Skin of body (tissue), 1 donor: ENCODE measurements at regions not wholly inside any gene's neighbourhood (a gene's known extent, or its start where the extent isn't known, plus 50 kb on each side); places are given as distances from the start of the nearest gene placed in this dataset.
"Not testable (repeated sequence)": the region's sequence is repeated elsewhere in the genome, so short reads cannot be mapped to it uniquely, and the experiment has no call there.

Source experiments
- DNase-seq: peaks from one replicate; lab custom pipeline; 2025; lab: John Stamatoyannopoulos, UW

DNA sequence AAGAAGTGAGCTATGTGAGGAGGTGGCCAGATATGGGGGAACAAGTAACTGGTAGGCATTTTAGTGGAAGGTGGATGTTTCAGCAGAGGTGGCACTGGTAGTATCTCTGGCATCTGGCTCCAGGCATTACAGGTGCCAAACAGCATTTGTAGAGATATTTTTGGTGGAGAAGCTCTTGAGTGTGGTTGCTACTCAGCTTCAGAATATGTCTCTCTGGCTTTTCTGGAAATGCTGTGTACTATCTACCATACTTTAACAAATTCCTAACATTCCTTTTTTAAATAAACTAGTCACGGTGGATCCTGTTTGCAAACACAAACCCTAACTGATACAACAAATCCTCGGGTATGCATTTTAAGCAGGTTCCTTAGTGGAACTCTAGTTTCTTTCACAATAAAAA, 128.0 kb downstream of the BARX2 start:
- no peak for DNase-seq

DNA sequence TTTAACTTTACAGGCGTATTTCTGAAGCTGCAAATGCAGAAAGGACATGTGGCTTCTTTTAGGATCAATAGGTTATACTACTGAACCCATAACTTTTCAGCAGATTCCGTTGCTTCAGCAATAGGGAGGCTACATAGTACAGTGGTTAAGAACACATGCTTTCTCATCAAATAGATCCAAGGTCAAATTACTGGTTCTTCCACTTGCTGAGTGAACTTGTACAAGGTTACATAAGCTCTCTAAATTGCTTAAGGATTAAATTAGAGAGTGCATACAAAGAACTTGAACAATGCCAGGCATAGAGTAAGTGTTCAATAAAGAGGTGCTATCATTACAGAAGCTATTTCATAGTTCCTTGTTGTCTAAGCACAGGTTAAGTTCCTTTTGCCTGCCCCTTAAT, 129.6 kb downstream of the BARX2 start:
- no peak for DNase-seq

DNA sequence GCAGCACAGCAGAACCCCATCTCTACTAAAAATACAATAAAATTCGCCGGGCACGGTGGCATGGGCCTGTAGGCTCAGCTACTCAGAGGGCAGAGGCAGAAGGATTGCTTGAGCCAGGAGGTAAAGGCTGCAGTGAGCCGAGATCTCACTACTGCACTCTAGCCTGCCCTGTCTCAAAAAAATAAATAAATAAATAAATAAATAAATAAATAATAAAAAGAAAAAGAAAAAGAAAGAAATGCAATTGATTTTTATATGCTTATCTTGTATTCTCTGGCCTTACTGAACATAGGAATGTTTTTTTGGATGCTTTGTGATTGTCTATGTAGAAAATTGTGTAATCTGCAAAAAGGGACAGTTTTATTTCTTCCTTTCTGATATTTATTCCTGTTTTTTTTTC, 132.5 kb downstream of the BARX2 start:
- no peak for DNase-seq

DNA sequence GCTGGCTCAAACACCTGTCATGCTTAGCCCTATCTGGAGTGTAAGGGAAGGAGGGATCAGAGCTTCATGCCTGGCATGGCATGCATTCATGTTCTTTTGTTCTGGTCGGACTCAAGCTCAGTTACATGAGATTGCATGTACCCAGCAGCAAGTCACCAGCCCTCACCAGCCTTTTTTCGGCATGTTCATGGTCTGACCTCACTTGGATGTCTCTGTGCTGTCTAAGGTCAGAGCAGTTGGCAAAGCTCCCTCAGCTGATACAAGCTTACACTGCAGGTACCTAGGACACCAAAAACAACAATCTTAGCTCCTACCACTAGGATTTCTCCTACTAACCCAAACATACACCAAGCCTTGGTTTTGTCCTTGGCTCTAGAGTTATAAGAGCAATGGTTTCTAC, 152.6 kb downstream of the BARX2 start:
- DNase-seq: no peak

DNA sequence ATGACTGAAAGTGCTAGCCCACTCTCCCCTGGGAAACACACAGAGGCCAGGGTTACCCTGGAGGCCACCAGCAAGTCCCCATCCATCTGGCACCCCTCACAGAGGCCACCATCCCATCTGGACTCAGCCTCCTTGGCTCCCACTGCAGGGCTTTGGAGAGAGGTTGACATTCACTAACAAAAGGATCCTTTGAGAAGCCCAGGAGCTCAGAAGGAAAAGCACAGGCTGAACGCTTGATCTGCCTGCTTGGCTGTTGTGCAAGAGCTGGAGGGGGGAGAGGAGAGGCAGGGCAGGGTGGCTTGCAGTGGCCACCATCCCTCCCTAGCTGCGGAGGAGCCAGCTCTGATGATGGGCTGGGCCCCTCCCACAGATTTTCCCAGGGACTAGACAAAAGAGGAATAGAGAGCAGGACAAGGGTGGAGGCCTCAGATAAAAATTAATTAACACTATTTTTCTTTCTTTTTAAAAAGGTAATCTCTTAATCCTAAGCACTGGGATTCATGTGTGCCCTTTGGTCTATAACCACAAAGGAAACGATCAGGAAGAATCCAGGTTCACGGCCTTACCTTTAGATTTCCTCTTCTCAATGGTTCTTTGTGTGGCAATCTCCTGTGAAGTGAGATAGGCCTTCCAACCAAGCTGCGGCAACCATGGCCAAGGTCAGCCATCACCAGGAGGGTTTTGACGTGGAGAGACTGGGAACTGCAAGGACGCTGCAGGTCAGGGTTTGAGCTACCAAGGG, 154.7 kb downstream of the BARX2 start:
- DNase-seq: no peak

DNA sequence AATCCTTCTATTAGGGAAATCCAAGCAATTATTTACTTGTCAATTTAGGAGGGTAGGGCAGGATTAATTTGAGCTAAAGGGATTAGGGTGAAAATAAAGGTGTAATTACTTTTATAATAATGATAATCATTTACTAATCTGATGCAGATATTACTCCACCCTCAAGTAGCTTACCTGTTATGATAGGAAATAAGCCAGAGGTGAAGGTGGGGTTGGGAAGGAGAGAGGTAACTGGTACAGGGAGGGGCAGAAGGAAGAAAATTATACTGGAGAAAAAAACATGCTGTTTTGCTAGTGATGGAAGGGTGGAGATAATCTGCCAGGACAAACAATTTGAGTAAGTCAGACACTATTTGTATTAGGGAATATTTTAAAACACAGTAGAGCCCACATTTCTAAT, 157.7 kb downstream of the BARX2 start:
- DNase-seq: no peak

DNA sequence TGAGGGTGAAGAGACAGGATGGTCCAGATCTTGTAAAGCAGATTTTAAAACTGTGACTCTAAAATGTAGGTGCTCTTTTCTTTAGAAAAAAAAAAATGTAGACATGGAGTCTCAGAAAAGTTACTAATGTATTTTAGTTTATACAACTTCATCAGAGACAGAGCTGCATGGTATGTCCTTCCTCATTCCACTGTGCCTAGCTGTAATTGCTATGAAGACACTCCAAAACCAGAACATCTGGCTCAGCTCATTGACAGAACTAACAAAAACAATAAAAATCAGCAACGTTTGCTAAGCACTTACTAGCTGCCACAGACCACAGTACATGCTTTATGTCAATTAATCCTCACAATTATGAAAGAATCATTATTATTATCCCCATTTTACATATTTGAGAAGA, 160.7 kb downstream of the BARX2 start:
- no peak for DNase-seq

DNA sequence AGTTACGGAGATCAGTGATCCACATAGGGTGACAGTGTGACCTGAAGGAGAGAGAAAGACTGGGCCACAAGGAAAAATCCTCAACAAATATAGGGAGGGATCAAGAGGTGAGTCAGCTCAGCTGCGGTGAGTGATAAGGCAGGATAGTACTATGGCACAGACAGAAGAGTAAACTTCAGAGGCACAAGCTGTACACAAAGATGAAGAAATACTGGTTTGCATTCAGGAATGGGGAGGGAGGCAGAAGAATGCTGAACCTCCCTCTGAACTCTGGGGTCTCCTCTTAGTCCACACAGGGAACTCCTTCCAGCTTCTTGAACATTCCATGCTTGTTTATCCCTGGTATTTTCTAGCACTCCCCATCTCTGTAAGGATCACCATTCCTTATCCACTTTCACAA, 162.7 kb downstream of the BARX2 start:
- no peak for DNase-seq

DNA sequence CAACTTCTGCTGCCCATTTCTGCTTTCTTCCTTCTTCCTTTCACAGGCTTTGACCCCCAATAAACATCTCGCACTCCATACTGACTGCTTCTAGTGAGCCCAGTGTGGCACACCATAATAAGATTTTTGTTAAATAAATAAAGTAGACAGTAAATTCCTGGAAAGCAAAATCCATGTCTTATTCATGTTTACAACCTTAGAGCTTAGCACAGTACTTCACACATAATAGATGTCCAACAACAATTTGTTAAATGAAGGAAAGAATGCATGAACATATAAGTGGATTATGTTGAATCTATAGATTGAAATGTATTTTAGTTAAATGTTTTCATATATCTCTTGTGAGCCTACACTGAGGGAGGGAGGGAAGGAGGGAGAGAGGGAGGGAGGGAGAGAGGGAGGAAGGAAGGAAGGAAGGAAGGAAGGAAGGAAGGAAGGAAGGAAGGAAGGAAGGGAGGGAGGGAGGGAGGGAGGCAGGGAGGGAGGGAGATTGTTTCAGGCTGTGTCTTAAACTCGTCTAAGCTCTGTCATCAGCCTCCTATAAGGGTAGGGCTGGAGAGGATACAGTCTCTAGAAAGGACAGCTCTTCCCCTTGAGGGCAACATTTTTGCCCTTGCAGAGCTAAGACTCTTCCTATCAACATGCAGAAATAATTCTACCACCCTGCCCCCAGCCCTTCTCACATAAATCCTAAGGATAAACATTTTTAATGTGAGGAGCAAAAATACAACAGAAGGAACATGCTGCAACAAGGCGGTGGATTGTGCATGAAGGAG, 168.1 kb downstream of the BARX2 start:
- DNase-seq: no peak

DNA sequence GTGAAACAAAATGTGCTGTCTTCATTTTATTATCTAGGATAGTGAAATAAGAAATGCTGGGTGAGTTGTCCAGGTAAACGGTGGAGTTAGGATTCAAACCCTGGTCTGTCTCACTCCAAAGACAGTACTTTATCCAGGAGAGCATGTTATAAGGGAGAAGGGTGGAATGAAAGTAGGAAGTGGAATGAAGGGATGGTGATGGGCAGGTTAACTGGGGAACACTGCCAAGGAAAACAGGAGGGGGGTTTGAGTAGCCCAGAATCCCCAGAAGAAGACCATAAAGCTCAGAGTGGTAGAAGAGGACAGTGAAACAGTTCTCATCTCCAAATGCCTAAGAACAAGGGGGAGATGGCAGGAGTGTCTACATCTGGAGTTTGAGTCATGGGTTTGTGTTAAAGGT, 169.0 kb downstream of the BARX2 start:
- DNase-seq: no peak

DNA sequence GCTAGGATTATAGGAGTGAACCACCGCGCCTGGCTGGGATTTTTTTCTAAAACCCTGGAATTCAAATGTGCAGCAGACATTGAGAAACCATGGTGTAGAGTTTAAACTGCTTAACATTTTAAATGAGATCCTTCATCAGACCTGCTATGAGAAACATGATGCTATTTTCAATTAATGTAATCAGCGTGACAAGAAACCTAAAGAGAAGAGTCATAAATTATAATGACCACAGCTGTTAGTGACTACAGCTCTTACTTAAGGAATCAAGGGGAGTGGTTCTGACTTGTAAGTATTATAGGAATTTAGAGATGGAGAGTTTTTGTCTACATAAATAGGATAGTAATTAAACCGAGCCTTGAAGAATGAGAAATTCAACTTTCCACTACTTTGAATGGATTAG, 170.6 kb downstream of the BARX2 start:
- no peak for DNase-seq

DNA sequence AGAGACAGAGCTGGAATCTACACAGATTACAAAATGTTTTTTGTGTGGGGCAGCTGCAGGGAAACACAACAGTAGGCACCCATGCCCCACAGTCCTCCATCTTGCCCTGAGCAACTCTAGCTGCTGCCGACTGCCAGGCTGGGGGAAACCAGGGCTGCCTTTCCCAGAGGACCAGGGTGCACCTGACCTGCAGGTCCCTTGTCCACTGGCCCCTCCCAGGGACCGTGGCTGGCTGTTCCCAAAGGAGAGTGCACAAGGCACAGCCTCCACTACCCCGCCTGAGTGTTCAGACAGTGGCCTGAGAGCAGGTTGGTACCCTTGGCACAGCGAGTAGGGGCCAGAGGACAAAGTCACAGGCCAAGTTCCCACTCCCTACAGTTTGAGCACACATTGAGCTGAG, 181.8 kb downstream of the BARX2 start:
- no peak for DNase-seq

DNA sequence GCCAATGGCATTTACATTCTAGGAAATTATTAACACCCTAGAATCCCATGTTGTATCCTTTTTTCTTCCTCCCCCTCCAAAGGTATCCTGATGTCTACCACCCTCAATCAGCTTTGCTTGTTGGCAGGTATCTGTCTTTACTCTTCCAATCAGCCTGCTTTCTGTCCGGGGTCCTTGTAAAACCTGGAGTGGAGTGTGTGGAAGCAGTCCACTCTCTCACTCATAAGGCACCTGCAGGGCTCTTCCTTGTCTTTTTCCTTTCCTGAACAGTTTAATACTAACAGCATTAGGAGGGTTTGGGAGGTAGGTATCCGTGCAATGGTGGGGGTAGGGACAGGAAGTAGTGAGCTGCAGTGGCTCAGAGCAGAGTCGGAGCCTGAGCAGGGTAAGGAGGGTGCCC, 193.4 kb downstream of the BARX2 start:
- DNase-seq: no peak

DNA sequence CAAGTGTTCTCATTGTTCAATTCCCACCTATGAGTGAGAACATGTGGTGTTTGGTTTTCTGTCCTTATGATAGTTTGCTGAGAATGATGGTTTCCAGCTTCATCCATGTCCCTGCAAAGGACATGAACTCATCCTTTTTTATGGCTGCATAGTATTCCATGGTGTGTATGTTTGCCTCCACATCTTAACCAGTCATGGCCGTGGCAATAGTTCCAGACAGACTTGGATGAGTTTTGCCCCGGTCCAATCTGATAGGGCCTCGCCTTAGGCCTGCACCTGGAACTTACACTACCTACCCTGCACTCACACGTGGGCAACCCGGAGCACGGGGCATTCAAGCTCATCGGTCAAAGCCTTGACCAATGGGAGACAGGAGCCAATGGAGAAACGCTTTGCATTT, 197.0 kb downstream of the BARX2 start:
- not testable (repeated sequence) for DNase-seq

DNA sequence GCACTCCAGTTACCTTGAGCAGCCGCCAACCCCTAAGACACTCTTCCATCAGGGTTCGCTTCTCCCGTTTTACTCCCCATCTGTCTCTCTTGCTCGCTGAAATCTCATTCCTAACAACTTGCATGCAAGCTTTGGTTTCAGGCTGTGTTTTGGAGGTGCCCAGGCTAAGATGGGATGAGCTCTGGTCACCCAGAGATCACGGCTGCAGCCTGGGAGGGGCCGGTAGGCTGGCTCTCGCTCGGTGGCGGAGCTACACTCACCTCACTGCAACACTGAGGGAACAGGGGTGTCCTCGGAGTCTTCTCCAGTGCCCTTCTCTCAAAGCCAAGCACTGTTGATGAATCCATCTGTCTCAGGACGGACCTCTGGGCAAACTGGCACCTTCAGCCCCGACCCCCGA, 197.5 kb downstream of the BARX2 start:
- DNase-seq: no peak

DNA sequence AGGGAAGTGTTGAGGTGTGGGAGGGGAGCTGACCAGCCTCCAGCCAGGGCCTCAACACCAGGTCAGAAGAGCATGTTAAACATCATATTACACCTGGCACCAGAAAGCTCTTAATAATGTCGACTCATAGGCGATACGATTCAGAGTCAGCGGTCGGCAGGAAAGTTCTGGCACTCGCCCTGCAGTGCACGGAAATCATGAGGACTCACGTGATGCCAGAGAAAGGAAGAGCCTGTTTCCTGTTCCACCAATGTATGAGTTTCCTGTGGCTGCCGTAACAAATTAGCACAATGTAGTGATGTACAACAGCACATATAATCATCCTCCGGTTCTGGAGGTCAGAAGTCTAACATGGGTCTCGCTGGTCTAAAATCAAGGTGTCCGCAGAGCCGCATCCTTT, 198.8 kb downstream of the BARX2 start:
- no peak for DNase-seq

DNA sequence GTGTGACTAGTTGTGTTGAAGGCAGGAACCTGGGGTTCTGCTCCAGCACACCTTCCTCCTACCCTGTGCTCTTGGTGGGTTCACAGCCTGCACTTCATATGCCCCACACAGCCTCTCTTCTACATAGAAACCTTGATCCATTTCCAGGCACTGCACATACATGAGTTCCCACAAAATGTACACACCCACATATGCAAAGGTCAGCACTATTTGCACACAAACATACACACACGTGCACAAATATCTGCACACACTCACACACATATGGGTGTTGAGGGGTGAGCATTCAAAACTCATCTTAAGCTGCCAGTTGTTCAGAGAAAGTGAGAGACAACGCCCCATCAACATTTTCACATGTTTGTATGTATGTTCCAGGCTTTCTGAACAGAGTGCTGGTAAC, 201.0 kb downstream of the BARX2 start:
- DNase-seq: no peak

DNA sequence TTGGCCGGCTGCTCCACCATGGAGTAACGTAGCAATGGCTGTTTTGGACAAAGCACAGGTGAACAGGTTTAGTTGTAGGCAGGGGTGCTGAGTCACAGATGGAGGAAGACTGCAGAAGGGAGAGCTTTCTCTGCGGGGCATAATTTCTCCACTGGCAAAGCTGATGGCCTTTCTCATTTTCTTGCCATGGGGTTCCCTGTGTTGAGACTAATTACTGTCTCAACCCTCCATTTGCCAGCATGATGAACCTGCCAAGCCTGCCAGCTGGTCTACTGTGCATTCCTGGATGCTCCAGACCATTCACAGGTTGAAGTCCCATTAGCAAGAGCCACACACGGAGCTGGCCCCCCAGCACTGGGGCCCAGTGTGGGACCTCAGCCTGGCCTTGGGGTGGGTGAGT, 202.4 kb downstream of the BARX2 start:
- DNase-seq: no peak

DNA sequence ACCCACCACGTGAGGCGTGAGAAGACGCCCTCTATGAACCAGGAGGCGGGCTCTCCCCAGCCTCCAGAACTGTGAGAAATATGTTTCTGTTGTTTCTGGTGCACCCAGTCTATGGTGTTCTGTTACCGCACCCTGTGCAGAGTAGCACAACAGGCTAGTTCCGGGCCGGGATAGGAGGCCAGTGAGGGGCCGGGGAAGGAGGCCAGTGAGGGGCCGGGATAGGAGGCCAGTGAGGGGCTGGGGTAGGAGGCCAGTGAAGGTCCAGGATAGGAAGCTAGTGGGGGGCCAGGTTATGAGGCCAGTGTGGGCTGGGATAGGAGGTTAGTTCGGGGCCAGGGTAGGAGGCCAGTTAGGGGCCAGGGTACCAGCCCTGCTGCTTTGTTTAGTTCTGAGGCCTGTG, 204.6 kb downstream of the BARX2 start:
- no peak for DNase-seq

DNA sequence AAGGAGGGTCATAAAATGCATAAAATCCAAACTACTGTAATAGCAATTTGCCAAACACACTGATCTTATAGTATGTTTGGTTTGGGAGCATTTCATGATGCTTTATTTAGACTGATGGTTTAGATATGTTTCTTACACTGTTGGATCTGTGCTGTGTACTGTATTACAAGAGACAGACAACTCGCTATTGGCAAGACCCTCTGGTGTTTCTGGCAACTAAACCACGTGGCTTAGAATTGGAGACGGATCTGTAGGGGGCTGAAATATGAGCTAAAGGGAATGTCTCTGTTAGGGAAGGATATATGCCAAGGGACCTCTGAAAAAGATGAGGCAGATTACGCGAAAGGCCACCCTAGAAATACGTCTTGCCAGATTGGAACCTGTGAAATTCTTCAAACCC, 208.7 kb downstream of the BARX2 start:
- DNase-seq: no peak

DNA sequence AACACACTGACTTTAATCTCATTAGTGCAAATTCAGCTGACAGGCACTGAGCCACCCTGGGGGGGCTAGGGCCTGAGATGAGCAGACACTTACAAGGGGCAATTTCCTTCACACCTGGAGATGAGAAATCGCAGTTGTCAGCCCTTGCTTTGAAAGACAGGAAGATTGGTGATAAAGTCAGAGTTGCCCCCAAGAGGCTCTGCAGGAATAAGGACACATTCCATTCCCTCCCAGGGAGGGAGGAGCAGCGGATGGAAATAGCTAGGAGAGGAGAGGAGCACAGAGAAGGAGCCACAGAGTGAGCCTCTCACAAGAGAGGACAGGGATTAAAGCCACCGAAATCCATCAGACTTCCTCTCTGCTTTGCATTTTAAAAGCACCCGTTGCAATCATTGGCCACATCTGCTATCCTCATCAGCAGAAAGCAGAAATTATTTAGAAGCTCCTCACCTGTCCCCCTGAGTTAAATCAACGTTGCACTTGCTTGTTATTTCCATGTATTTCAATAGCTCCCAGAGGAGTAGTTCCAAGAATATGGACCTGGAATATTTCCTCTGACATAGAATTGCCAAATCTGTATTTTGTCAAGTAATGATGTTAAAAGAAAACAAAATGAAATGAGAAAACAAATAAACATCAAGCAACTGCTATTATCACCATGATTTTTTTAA, 213.7 kb downstream of the BARX2 start:
- DNase-seq: no peak

DNA sequence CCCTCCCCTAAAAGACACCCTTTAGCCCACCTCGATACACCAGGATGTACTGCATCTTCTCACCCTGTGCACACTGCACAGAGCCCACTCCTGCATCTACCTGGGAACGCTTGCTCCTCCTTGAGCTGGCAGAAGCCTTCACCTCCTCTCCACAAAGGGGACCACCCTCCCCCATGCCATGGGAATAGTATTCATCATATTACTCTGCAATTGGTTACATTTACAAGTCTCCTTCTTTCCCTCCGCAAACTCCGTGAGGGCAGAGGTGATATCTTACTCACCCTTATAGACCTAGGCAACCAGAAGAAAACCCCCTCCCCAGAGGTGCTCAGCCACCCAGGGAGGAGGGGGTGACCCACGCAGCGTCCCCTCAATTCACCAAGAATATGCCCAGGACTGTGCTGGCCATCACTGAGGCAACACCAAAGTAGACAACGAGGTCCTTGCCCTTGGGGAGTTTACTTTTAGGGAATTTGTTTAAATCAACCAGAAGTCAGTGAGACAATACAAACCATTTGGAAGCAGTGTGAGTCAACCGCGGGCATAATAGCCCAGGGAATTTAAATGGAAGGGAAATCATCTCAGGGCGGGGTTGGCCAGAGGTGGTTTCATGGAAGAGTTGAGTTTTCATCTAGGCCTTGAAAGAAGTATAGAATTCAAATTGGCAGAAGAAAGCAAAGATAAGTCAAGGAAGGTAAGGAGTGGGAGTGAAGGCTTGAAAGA, 214.5 kb downstream of the BARX2 start:
- no peak for DNase-seq
